Stimulated activated CD4-positive, alpha-beta T cell treated with anti-CD3 and anti-CD28 coated beads, Interleukin-2, amount 100 ng/mL, for 48 hours (primary cell): ENCODE measurements at regions not wholly inside any gene's neighbourhood (a gene's known extent, or its start where the extent isn't known, plus 50 kb on each side); places are given as distances from the start of the nearest gene placed in this dataset.
A peak's percentile ranks its signal among the peaks of the same experiment; 100 is the strongest.

ENCODE experiments used
- DNase-seq, 2 donors: peaks; one replicate each; pipeline ENCODE4 v3.0.0-alpha.2; 2020

GRCh38 chr3:94179059-94179458 is 116.2 kb downstream of the NSUN3 start:
- no peak for DNase-seq

DNA sequence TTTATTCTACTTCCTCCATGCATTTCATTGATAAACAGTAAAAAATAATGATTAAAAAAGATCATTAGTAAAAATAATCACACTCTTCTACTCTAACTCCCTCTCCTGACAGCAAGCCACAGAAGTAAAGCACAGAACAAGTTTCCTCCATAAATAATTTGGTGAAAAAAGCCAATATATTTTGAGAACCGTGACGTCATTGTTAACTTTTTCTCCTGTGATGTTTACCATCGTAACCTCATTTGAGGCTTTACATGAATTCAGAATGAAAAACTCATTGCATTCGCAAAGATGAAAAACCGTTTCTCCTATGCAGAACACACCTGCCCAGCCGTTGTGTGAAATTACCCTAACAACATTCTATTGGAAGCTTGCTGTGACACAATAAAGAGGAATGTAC is 120.7 kb downstream of the NSUN3 start:
- no peak for DNase-seq

DNA sequence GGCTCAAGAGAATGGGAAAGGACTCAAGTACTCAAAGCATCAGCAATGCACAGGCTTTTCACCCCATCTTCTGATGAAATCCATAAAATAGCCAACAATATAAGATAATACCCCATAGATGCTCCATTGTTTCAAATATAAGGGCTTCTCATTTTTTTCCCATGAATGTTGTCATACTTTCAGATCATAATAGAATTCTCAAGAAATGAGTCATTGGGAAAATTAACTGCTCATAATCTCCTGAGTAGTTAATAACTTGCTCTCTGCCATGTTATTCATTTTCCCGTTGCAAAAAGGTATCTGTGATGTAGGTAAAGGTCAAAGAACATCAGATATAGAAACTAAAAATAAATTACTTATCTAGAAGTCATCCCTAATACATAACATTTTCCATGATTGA is 121.9 kb downstream of the NSUN3 start:
- no peak for DNase-seq

DNA sequence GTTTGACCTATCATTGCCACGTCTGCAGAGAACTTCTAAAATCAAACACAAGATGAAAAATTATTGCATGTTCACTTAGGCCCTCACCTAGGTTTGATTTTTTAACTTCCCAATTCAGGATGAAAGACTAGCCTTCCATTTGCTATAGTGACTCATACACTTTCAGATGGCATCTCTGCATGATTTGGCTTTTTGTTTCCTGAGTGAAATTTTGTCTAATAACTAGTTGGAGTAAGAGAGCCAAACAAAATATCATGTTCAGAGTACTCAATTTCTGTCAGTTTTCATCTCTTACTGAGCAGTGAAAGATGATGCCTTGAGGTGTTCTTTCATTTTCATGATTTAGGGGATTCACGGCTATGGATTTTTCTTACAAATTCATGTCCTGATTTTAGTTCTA is 122.9 kb downstream of the NSUN3 start:
- DNase-seq: no peak

GRCh38 chr3:94187697-94188096 is 124.8 kb downstream of the NSUN3 start:
- DNase-seq: no peak

DNA sequence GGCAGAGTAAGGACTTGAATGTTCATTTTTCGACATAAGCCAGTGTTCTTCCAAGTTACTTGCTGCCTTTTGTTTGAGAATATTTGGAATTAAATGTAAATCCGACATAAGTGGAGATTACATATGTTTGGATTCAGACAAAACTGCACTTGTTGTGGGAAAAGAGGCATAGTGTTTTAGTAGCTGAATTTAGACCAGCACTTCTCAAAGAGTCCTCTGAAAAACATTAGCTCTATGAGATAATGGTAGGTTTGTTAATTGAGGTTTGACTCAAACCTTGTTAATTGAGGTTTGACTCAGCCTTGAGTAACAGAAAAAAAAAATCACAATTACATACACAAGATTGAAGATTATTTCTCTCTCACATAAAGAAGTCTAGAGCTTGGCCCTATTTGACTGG is 132.5 kb downstream of the NSUN3 start:
- no peak for DNase-seq

DNA sequence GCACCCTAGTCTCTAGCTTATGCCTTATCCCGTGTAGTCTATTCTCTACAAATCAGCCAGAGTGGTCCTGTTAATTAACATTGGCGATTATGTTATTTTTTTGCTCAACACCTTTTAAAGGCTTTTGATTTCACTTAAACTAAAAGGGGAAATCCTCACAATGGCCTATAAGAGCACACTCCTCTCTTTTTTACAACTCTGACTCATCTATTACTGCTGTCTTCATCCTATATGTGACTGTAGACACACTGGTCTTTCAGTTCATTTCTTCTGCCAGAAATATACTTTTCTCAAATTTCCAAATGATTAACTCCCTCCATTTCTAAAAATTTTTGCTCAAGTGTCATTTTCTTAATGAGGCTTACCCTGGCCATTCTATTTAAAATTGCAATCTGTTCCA is 143.4 kb downstream of the NSUN3 start:
- DNase-seq: no peak

GRCh38 chr3:94210256-94210655 is 147.4 kb downstream of the NSUN3 start:
- no peak for DNase-seq

- DNase-seq: no peak
Measured at GRCh38 chr3:94217406-94217805, 154.5 kb downstream of the NSUN3 start.

- no peak for DNase-seq
Measured at GRCh38 chr3:94220426-94220825, 157.6 kb downstream of the NSUN3 start.

- DNase-seq: no peak
Measured at GRCh38 chr3:94221829-94222228, 159.0 kb downstream of the NSUN3 start.

GRCh38 chr3:94225148-94225865 is 162.4 kb downstream of the NSUN3 start:
- DNase-seq: no peak

DNA sequence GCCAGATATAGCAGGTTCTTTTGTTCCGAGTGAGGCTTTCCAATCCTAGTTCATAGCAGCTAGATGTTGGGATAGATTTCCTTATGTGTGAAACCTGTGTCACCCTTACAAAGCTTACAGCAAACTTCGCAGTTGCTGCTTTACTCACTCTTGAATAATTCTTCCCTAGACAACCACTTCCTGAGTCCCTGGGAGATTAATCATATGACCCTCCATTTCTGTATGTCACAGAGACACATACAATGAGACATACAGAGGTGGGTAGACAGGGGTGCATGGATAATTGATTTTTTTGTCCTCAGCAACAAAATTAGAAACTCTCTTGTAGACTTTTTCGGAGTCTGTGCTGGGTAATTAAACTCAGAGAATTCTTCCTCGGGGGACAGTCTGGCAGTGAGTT is 163.2 kb downstream of the NSUN3 start:
- no peak for DNase-seq

- DNase-seq: no peak
Measured at GRCh38 chr3:94232921-94233320, 170.1 kb downstream of the NSUN3 start.

DNA sequence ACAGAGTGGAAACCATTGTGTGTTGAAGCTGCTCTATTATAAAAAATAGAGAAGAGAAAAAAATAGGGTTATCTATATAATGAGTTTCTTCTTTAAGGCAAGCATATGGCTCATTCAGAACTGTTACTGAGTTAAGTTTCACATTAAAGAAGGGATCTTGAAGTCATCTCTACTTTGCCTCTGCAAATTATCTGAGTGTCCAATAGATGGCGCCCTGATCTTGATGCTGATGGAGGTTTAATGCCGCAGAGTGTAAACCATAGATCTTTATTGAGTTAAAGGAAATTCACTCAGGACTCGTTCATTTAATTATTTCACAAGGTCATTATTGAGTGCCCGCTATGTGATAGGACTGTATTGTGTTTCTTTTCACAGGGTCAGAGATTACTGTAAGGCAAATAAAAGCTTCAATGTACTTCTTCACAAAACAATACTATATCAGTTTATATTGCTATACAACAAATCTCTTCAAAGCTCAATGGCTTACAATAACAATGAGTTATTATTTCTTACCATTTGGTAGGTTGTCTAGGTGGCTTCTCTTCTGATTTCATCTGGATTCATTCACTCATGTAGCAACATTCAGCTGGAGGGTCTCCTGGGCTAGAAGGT is 171.4 kb downstream of the NSUN3 start:
- peak in 1 of 2 donors; percentile 2 for DNase-seq

GRCh38 chr3:94241986-94242385 is 179.1 kb downstream of the NSUN3 start:
- no peak for DNase-seq

DNA sequence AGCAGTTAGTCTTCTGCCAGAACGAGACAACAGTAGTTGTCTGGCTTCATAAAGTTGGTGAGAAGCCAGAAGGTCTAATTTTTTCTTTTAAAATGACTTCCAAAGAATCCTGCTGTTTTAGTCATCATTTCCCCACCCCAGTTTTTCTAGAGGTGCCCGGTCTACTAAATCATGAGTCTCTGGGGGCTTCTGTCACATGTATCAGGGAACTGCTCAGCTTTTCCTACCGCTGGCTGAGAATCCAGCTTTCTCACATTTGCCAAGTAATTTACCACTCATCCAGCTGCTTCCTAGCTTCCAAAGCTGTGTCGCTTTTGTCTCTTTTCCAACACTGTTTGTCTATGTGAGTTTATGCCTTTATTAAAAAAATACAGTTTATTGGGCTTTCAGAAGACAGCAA is 183.3 kb downstream of the NSUN3 start:
- no peak for DNase-seq

- no peak for DNase-seq
Measured at GRCh38 chr3:94248042-94248441, 185.2 kb downstream of the NSUN3 start.

DNA sequence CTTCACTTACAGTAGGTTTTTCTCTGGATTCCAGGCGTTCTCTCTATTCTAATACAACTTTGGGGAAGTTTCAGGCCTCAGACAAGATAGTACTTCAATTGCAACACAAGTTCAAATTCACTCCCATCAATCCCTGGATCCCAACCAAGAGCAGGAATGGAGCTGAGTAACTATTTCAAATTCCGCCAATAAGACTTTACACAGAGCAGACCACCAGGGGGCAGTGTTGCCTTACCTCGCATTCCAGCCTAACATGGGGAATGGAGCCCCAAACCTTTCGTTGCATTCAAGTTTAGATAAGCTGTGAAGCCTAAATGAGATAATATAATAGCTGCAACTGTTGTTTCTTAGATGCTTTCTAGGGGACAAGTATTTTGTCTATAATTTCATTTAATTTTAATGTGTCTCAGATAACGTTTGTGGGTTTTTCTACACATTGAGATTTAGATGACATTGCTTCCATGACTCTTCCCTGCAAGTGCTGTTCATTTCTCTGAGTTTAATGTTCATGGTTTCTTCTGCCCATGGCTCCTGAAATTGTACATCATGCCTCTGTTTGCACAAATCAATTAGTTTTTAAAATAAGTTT is 186.7 kb downstream of the NSUN3 start:
- peak; percentile 66 to 72 for DNase-seq

DNA sequence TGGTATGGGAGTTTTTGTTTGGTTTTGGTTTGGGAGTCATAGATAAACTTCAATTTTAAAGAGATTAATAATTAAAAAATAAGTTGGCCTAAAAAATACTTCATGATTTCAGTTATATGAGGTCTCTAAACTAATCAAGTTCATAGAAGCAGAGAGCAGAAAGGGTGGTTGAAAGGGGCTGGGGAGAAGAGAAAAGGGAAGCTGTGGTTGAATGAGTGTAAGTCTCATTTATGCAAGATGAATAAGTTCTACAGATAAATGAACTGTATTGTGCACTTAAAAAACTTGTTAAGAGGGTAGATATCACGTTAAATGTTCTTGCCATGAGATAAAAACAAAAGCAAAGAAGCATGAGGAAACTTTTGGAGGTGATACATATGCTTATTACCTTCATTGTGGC is 188.7 kb downstream of the NSUN3 start:
- no peak for DNase-seq

GRCh38 chr3:94252316-94252715 is 189.5 kb downstream of the NSUN3 start:
- DNase-seq: no peak

DNA sequence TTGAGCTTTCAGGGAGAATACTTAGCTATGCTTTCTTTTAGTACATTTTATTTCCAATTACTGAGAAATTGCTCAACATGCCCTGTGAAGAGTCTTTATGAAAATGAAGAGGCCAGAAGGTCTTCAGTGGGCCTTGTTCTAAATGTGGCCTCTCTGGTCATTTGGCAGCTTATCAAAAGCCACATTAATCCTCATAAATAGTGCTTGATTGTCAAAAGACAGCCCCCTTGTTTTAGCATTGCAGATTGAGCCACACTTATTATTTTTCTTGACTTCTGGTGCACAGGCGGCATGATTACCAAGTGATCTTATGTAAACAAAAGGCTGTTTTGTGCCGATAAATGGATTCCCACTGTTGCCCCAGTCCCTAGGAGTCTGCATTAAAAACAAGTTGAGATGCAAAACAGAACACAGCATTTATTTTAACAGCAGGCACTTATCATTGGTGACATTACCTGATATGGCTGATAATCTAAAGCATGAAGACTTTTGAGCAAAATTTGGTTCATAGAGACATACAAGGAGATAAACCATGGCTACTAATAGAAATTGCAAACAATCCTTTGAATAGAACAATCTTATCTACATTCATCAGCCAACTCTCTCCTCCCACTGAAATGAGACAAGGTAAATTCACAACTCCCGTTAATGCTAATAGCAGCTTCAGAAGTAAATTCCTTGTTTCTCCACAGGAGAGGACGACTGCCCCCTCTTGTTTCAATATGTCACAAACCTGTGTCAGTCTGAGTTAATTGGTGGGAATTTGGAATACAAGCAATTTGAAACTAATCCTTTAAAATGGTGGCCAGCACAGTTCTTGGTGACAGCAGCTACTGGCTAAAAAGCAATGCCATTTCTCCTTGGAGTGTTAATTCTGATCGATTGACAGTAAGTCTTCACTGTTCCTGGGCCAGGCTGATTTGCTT is 194.3 kb downstream of the NSUN3 start:
- no peak for DNase-seq

DNA sequence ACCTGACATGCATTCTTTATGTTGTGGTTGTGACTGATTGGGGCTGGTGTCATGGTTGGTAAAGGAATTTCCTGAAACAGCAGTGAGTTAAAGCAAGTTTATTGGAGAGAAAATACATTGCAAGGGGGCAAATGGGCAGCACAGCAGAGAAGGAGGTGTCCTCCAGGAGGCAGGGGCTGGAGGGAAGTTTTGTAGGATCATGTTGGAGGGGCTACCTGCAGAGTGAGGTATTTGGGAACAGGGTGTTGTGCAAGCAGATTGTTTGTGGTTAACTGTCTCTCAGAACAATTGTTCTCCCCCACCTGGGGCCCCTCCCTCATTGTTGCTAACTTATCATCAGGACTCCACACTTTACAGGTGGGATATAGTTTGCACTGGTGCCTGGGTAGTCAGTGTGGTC is 196.0 kb downstream of the NSUN3 start:
- no peak for DNase-seq
